ENCODE measurements at regions not wholly inside any gene's neighbourhood (a gene's known extent, or its start where the extent isn't known, plus 50 kb on each side); places are given as distances from the start of the nearest gene placed in this dataset.

DNA sequence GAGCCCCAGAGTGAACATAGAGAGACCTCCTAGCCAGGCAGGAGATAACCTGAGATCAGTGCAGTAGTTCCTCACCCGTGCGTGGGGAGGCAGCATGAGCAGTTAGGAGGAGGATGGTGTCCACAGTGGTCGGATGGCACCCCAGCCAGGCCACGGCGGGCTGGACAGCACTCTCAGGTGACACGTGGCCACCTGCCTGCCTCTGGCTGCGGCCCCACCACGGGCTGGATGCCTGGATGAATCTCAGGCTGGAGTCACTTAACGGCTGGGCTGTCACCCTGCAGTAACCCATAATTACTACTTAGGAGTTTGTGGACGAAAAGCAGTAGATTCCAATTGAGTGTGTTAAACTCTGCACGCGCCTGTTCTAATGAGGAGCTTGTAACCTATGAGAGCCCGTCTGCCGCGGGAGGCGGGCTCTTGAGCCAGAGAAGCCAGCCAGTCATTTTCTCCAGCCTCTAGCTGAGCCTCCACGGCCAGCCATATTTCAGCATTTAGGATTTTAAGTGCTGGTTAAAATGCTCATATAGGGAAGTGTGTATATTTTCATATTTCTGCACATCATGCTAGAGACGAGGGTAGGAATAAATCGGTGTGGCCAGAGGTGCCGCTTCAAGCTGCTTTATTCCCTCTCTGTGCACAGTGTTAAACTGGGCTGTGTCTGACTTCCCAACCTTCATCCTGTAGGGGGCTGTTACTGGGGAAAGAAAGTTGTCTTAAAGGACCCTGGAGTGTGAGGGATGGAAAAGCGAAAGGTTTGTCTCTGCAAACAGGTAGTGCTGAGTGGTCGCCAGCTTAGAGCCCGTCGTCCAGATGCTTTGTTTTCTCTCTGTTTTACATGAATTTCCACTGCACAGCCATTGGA, 144.0 kb downstream of the GLI2 start:
- TF ChIP-seq, protein P1, sequence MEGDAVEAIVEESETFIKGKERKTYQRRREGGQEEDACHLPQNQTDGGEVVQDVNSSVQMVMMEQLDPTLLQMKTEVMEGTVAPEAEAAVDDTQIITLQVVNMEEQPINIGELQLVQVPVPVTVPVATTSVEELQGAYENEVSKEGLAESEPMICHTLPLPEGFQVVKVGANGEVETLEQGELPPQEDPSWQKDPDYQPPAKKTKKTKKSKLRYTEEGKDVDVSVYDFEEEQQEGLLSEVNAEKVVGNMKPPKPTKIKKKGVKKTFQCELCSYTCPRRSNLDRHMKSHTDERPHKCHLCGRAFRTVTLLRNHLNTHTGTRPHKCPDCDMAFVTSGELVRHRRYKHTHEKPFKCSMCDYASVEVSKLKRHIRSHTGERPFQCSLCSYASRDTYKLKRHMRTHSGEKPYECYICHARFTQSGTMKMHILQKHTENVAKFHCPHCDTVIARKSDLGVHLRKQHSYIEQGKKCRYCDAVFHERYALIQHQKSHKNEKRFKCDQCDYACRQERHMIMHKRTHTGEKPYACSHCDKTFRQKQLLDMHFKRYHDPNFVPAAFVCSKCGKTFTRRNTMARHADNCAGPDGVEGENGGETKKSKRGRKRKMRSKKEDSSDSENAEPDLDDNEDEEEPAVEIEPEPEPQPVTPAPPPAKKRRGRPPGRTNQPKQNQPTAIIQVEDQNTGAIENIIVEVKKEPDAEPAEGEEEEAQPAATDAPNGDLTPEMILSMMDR (conservative IDR thresholded peaks at IDR 0.05), result no peak
- no peak for TF ChIP-seq EZH2 (IDR thresholded peaks at IDR 0.05; ENCODE audit: low read depth)
